ENCODE measurements at regions not wholly inside any gene's neighbourhood (a gene's known extent, or its start where the extent isn't known, plus 50 kb on each side); places are given as distances from the start of the nearest gene placed in this dataset.
A peak's percentile ranks its signal among the peaks of the same experiment; 100 is the strongest.

GRCh38 chr3:66675366-66675765 lies 174.5 kb upstream of the LRIG1 start:
- peaks cover under 1 to 4% of the 10 kb centered on the region in 2 donors for H3K9me3 Mint-ChIP-seq
- no peak for ATAC-seq
- no peak for DNase-seq

DNA sequence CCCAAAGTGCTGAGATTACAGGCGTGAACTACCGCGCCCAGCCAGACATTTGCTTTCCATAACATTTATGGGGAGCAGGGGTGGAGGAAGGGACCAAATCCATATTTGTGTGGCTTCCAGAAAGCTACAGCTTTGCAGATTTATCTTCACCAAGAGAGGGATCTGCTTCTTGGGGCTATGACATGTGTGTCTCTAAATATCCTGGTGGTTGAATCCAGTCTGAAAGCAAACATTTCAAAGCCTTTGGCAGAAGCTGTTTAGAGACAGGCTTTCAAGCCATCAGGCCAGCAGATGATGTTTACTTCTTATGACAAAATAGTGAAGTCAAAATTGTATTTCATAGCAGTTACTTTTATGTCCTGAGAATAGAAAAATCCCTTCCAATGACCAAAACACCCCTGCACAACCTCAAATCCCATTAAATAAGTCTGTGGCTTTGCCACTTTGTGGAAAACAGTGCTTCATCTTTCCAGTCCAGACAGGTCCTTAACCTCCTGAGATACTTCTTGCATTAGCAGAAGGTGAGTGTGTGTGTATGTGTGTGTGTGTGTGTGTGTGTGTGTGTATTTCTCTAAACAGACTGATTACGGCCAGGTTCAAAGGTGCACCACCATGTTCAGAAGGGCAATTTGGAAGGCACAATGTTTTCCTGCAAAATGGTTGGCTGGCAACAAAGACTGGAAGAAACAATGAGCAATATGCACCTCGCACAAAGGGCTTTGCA lies 191.4 kb upstream of the LRIG1 start:
- Mint-ChIP-seq H3K4me1 (no peaks in the 10 kb centered on the region), H3K27ac (no peak overlapping the region), H3K27me3 (peaks cover 22% of the 10 kb centered on the region), H3K9me3 (no peaks in the 10 kb centered on the region), H3K4me3 (no peak overlapping the region)
- ATAC-seq, result no peak
- no peak for DNase-seq

More at GRCh38 chr3:66675366-66675765, 174.5 kb upstream of the LRIG1 start:
- Mint-ChIP-seq H3K27me3 (peaks cover 17% of the 10 kb centered on the region), H3K27ac (no peak overlapping the region), H3K4me1 (no peaks in the 10 kb centered on the region), H3K4me3 (no peak overlapping the region)

DNA sequence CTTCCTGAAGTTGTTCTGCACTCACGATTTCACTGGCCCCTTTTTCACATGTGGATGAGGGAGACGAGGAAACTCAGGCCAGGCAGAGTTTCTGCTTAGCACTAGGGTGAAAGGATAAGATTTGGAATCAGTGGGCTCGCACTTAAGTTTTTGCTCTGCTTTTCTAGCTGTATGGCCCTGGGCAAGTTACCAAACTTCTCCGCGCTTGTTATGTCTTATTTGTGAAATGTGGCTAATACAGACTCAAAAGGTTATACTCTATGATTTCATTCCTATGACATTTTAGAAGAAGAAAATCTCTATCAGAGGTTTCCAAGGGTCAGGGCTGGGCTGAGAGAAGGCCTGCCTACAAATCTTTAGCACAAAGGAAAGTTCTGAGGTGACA lies 191.9 kb upstream of the LRIG1 start:
- DNase-seq (no peak), ATAC-seq (no peak)
- Mint-ChIP-seq H3K9me3 (no peaks in the 10 kb centered on the region), H3K27ac (no peak overlapping the region), H3K4me3 (no peak overlapping the region), H3K27me3 (peaks cover 22% of the 10 kb centered on the region), H3K4me1 (no peaks in the 10 kb centered on the region)

GRCh38 chr3:66693461-66694031 lies 192.7 kb upstream of the LRIG1 start:
- ATAC-seq, result no peak
- peak overlapping the region in 1 of 2 donors; percentile 70 for H3K27ac Mint-ChIP-seq

GRCh38 chr3:66702126-66702525 lies 201.3 kb upstream of the LRIG1 start:
- Mint-ChIP-seq H3K9me3 (no peaks in the 10 kb centered on the region), H3K4me3 (no peak overlapping the region), H3K27me3 (no peaks in the 10 kb centered on the region), H3K27ac (no peak overlapping the region), H3K4me1 (no peaks in the 10 kb centered on the region)
- DNase-seq, result no peak
- ATAC-seq, result no peak

More at GRCh38 chr3:66693461-66694031, 192.7 kb upstream of the LRIG1 start:
- Mint-ChIP-seq H3K4me1 (no peaks in the 10 kb centered on the region), H3K4me3 (no peak overlapping the region), H3K9me3 (no peaks in the 10 kb centered on the region), H3K27me3 (peaks cover 22% of the 10 kb centered on the region)
- DNase-seq, result no peak

DNA sequence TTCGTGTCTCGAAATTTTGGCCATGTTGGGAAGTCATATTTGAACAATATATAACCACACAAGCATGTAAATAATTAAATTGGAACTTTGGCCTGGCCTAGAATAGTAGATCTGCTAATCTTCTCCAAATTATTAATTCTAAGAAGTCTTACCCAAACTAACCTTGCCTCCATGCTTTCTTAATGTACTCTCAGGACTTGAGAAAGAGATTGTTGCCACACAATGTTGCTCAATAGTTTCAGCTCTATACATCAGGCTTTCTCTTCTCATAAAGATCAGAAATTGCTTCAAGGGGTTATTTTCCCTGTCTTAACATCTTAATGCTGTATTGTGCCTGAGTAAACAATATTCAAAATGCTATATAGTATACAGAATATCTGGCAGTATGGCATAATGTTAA lies 202.7 kb upstream of the LRIG1 start:
- no peak overlapping the region for H3K4me3 Mint-ChIP-seq
- no peaks in the 10 kb centered on the region for H3K27me3 Mint-ChIP-seq
- DNase-seq (no peak), ATAC-seq (no peak)
- no peak overlapping the region for H3K27ac Mint-ChIP-seq
- H3K9me3 Mint-ChIP-seq, result no peaks in the 10 kb centered on the region
- H3K4me1 Mint-ChIP-seq, result no peaks in the 10 kb centered on the region

GRCh38 chr3:66705076-66705475 lies 204.3 kb upstream of the LRIG1 start:
- no peaks in the 10 kb centered on the region for H3K4me1 Mint-ChIP-seq
- ATAC-seq (no peak), DNase-seq (no peak)
- H3K9me3 Mint-ChIP-seq, result no peaks in the 10 kb centered on the region
- no peak overlapping the region for H3K4me3 Mint-ChIP-seq
- no peaks in the 10 kb centered on the region for H3K27me3 Mint-ChIP-seq
- no peak overlapping the region for H3K27ac Mint-ChIP-seq

GRCh38 chr3:66706890-66707289 lies 206.1 kb upstream of the LRIG1 start:
- no peaks in the 10 kb centered on the region for H3K9me3 Mint-ChIP-seq
- H3K4me3 Mint-ChIP-seq, result no peak overlapping the region
- ATAC-seq (no peak), DNase-seq (no peak)
- no peaks in the 10 kb centered on the region for H3K4me1 Mint-ChIP-seq
- peak overlapping the region in 1 of 2 donors; percentile 9 for H3K27ac Mint-ChIP-seq
- no peaks in the 10 kb centered on the region for H3K27me3 Mint-ChIP-seq

DNA sequence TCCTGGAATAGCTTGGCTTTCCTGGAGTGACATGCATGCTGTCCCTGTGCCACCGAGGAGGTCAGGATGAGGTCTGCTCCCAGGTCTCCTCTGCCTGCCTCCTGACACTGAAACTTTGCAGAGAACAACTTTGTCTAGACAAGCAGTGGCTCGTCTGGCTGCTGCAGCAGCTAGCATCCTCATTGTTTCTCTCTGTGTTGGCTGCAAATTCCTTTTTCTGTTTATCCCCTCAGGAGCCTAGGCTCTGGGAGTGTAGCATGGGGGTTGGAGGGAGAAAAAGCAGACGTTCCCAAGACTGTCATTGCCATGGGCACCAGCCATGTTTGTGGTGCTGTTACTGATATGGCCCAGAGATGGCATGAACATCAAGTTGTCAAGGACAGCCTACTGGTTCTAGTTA lies 208.7 kb upstream of the LRIG1 start:
- ATAC-seq (no peak), DNase-seq (no peak)
- Mint-ChIP-seq H3K27me3 (no peaks in the 10 kb centered on the region), H3K4me1 (no peaks in the 10 kb centered on the region), H3K27ac (no peak overlapping the region), H3K9me3 (no peaks in the 10 kb centered on the region), H3K4me3 (no peak overlapping the region)

GRCh38 chr3:66712210-66712609 lies 211.4 kb upstream of the LRIG1 start:
- no peaks in the 10 kb centered on the region for H3K4me1 Mint-ChIP-seq
- H3K4me3 Mint-ChIP-seq, result no peak overlapping the region
- peaks cover 9% of the 10 kb centered on the region for H3K27me3 Mint-ChIP-seq
- H3K27ac Mint-ChIP-seq, result no peak overlapping the region
- no peaks in the 10 kb centered on the region for H3K9me3 Mint-ChIP-seq
- ATAC-seq (no peak), DNase-seq (no peak)

GRCh38 chr3:66713921-66714320 lies 213.1 kb upstream of the LRIG1 start:
- ATAC-seq (no peak), DNase-seq (no peak)
- Mint-ChIP-seq H3K27me3 (peaks cover 9% of the 10 kb centered on the region), H3K9me3 (no peaks in the 10 kb centered on the region), H3K4me3 (no peak overlapping the region), H3K4me1 (no peaks in the 10 kb centered on the region), H3K27ac (no peak overlapping the region)

- H3K9me3 Mint-ChIP-seq, result no peaks in the 10 kb centered on the region
- H3K4me3 Mint-ChIP-seq, result no peak overlapping the region
- H3K27me3 Mint-ChIP-seq, result peaks cover 13% of the 10 kb centered on the region
- DNase-seq, result no peak
- no peak overlapping the region for H3K27ac Mint-ChIP-seq
- no peaks in the 10 kb centered on the region for H3K4me1 Mint-ChIP-seq
- no peak for ATAC-seq
Observed at GRCh38 chr3:66715806-66716205, 215.0 kb upstream of the LRIG1 start.

- Mint-ChIP-seq H3K4me1 (no peaks in the 10 kb centered on the region), H3K9me3 (no peaks in the 10 kb centered on the region), H3K27ac (no peak overlapping the region), H3K27me3 (peaks cover 23% of the 10 kb centered on the region), H3K4me3 (no peak overlapping the region)
- ATAC-seq (no peak), DNase-seq (no peak)
Observed at GRCh38 chr3:66717806-66718205, 217.0 kb upstream of the LRIG1 start.

DNA sequence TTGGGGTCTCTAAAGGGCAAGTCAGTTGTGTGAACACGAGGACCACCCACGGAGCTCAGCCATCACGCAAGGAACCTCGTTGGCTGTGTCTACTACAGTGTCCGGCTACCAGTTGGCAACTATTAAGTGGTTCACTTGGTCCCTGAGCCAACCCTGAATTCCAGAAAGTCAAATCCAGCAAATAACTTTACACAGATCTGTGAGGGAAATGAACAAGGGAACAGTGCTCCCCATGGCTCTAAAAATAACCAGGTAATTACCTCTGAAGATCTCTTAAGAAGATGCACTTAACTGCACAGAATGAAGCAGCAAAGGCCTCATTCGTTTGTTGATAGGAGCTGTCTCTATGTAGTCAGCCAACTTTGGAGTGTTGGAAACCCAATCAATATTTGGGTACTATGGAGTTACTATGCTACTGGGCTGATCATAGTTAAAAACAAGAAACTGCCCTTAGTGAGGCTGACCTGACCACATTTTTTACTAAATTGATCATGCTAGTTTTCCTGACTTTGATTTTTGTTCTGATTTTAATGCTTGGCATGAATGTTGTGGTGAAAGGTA lies 219.1 kb upstream of the LRIG1 start:
- DNase-seq, result no peak
- no peak for ATAC-seq
- Mint-ChIP-seq H3K27me3 (peaks cover 27% of the 10 kb centered on the region), H3K4me3 (no peak overlapping the region), H3K9me3 (no peaks in the 10 kb centered on the region), H3K27ac (no peak overlapping the region), H3K4me1 (no peaks in the 10 kb centered on the region)

GRCh38 chr3:66720508-66720907 lies 219.7 kb upstream of the LRIG1 start:
- H3K27ac Mint-ChIP-seq, result no peak overlapping the region
- H3K27me3 Mint-ChIP-seq, result peaks cover 27% of the 10 kb centered on the region
- no peaks in the 10 kb centered on the region for H3K9me3 Mint-ChIP-seq
- no peak overlapping the region for H3K4me3 Mint-ChIP-seq
- no peaks in the 10 kb centered on the region for H3K4me1 Mint-ChIP-seq
- DNase-seq (no peak), ATAC-seq (no peak)

GRCh38 chr3:66722675-66723074 lies 221.9 kb upstream of the LRIG1 start:
- ATAC-seq (no peak), DNase-seq (no peak)
- Mint-ChIP-seq H3K27ac (no peak overlapping the region), H3K4me1 (no peaks in the 10 kb centered on the region), H3K9me3 (no peaks in the 10 kb centered on the region), H3K27me3 (peaks cover 18% of the 10 kb centered on the region), H3K4me3 (no peak overlapping the region)

Data from stimulated activated naive CD8-positive, alpha-beta T cell treated with anti-CD3 and anti-CD28 coated beads, Interleukin-15, amount 100 ng/mL, for 72 hours (primary cell).